Right lobe of liver (tissue), 6 donors: ENCODE measurements at regions not wholly inside any gene's neighbourhood (a gene's known extent, or its start where the extent isn't known, plus 50 kb on each side); places are given as distances from the start of the nearest gene placed in this dataset.
"Not testable (repeated sequence)": the region's sequence is repeated elsewhere in the genome, so short reads cannot be mapped to it uniquely, and the experiment has no call there.

Experiments used
- ATAC-seq, 4 donors: fragments of 200-7000 bp; cut with Tn5 transposase; one replicate each; pipeline ENCODE4 v1.9.1; 2020; ENCODE audit warnings: mild to moderate bottlenecking in 4 of 4, moderate library complexity in 4 of 4
- DNase-seq, 3 donors: peaks; one replicate each; pipeline ENCODE4 v3.0.0-alpha.2; 2020
- H3K27ac ChIP-seq, 3 donors: fragments of 200-600 bp; one replicate each; pipeline ENCODE4 v1.8.0; 2022
- H3K27me3 ChIP-seq, 2 donors: fragments of 200-600 bp; one replicate each; pipeline ENCODE4 v1.8.0; 2022
- H3K36me3 ChIP-seq, 4 donors: fragments of 200-600 bp; sonication (generic) in 1 of 4; one replicate each; pipeline versions ENCODE4 v1.5.1 to v1.8.0; 2017 to 2022; ENCODE audit warnings: control low read depth in 1 of 4
- H3K4me1 ChIP-seq, 4 donors: fragments of 200-600 bp; sonication (generic) in 1 of 4; one replicate each; pipeline versions ENCODE4 v1.5.1 to v1.8.0; 2017 to 2022; ENCODE audit warnings: control low read depth in 1 of 4
- H3K4me3 ChIP-seq, 3 donors: fragments of 200-600 bp; one replicate each; pipeline ENCODE4 v1.8.0; 2022
- H3K9me3 ChIP-seq, 4 donors: fragments of 200-600 bp; sonication (generic) in 1 of 4; one replicate each; pipeline versions ENCODE4 v1.5.1 to v1.8.0; 2017 to 2022; ENCODE audit warnings: control low read depth in 1 of 4
- WGBS: methylation state at CpG from one replicate; pipeline ENCODE4 v1.1.6; 2018; ENCODE audit warnings: low coverage, low lambda C conversion rate; ENCODE audit not compliant: insufficient coverage; ENCODE audit errors: missing lambda C conversion rate; 5-methylcytosine and 5-hydroxymethylcytosine counted together
- intact Hi-C, 2 donors: fragments of 100-400 bp; cut with DNase I; formaldehyde crosslinking; loops; one replicate each; pipeline versions ENCODE4 v1.11.2 to v1.14.1; 2022
- donor health status: DM: no; HTN: yes; CAD: no.
- donor health status: DM: no; HTN: no; CAD: no.
- donor health status: DM: no; HTN: no; CAD: no.
- donor health status: DM: no; HTN: yes; CAD: no.
- donor health status: DM: no; HTN: yes; CAD: no.

DNA sequence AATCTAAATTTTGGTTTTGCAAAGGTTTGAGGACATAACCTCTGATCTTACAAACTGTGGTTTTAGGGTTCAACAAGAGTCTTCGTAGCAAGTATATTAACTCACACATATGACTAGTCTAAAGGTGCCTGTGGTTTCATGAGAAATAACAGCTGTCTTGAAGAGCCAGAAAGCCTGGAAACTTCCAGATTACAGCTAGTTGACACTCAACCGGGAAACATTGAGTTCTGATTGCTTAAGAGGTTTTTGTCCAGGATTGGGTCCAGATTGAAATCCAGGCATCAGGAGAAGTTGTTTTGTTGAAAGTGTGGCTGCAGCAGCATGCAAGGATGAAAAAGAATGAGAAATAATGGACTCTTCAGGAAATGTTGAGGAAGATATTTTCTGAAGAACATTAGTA is 69.9 kb downstream of the TSPY2 start:
- intact Hi-C loops, H3K27ac ChIP-seq: not testable (repeated sequence)
- WGBS, result no CpG with 5 or more reads among the region's 2 CpGs

DNA sequence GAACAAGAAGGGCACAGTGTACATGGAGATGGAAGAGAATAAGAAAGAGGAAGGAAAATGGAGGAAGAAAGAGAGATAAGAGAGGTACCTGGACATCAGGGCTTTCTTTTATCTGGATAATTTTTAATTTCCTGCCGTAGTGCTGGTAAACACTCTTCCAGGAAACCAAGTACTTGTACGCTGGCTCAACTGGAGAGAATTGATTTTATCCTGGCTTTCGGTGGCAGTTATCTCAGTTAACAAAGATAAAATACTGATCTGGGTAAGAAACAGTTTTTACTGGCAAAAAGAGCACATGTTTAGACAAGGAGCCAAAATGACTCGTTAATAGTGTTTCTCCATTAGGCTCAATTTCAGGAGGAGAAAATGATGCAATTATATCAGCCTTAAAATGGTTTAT is 70.4 kb downstream of the TSPY2 start:
- H3K36me3 ChIP-seq, ATAC-seq, DNase-seq, H3K4me1 ChIP-seq, H3K27me3 ChIP-seq, intact Hi-C loops, H3K9me3 ChIP-seq, H3K27ac ChIP-seq, H3K4me3 ChIP-seq: not testable (repeated sequence)
- WGBS, result no CpG with 5 or more reads among the region's 4 CpGs

More for the DNA sequence above, 69.9 kb downstream of the TSPY2 start:
- not testable (repeated sequence) for H3K9me3 ChIP-seq, H3K4me1 ChIP-seq, ATAC-seq, DNase-seq, H3K36me3 ChIP-seq, H3K27me3 ChIP-seq, H3K4me3 ChIP-seq

DNA sequence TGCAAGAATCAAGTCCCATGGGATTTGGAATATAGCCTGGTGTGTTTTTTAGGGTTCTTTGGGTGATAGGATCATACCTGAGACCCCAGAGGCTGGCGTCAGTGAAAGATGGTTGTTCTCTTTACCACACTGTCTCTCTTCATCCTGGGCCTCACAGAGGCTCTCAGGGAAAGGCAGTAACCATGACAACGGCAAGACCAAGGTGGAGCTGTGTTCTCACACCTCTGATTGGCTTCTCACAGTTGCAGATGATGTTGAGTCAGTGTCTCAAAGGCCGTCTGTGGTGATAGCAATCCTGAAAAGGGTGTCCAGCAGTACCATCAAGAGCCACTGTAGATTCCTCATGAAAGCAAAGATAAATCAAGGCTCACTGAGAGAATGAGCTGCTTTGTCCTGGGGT is 120.4 kb downstream of the TSPY2 start:
- H3K27me3 ChIP-seq, H3K27ac ChIP-seq, ATAC-seq, DNase-seq, H3K36me3 ChIP-seq, intact Hi-C loops, H3K4me1 ChIP-seq, H3K4me3 ChIP-seq, H3K9me3 ChIP-seq: not testable (repeated sequence)
- no CpG with 5 or more reads among the region's 3 CpGs for WGBS

DNA sequence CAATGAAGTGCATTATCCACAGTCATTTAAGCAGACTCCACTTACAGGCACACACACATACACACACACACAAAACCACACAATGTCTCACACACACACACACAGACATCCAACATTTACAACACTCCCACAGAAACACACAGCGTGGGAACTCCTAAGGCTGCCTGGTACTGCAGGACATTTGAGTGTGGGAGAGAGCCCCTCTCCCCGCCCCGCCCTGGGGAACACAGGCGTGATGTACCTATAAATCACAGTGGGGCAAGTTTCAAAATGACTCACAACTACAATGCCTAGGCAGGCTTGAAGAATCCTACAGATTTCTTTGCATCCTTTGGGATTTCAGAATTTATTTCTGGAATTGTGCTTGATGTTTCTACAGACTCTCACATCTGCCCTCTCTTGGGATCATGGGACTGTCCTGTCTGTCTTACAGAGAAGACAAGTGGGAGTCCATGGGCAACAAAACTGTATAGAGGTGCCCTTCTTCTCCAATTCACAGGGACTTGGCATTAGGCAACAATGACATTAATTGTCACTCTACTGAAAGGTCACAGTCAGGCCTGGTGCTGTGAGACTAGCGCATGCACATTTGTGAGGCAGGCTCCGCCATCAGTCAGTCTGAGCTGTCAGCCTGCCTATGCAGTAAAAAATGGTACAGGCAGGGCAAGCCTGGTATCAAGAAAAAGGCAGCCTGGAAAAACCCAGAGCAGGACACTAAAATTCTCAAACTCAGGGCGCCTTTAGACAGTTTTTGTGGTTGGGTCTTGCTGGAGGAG is 136.6 kb downstream of the TSPY2 start:
- H3K4me3 ChIP-seq, H3K4me1 ChIP-seq, H3K27ac ChIP-seq, ATAC-seq, intact Hi-C loops, H3K36me3 ChIP-seq, DNase-seq, H3K9me3 ChIP-seq, H3K27me3 ChIP-seq: not testable (repeated sequence)
- WGBS, result no CpG with 5 or more reads among the region's 7 CpGs

DNA sequence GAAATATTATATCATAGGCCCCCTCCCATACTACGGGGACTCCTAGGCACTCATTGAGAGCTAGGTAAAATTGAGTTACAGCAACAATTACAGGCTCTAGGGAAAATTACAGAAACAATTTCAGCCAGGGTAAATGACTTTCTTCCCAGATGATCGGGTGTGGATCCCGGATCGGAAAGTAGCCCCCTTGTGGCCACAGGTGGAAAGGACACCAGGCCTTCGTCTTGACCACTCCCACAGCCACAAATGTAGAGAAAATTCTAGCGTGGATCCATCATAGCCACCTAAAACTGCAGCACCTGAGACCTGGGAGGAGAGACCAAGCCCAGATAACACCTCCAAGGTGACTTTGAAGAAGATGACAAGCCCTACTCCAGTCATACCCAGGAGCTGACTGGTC is 142.6 kb downstream of the TSPY2 start:
- intact Hi-C loops, H3K27me3 ChIP-seq: not testable (repeated sequence)
- peak in 1 of 4 donors; percentile 68 for ATAC-seq

DNA sequence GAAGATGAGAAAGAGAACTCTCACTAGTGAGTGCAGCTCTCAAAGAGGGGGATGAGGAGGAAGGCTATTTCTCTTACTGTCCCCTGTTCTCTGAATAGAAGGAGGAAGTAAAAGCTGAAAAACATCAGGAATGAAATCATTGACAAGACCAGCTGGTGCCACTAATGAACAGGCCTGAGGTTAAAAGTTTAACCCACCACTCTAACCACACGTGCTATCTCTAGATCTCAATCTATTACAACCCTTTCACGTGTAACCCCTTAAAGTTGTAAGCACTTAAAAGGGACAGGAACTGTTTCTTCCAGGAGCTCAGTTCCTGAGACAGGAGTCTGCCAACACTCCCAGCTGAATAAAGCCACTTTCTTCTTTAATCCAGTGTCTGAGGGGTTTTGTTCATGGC is 143.5 kb downstream of the TSPY2 start:
- ATAC-seq, H3K27ac ChIP-seq, DNase-seq, H3K4me3 ChIP-seq, H3K27me3 ChIP-seq, H3K36me3 ChIP-seq, H3K4me1 ChIP-seq, intact Hi-C loops, H3K9me3 ChIP-seq: not testable (repeated sequence)
- WGBS, result no CpG with 5 or more reads among the region's 2 CpGs

More for the DNA sequence above, 142.6 kb downstream of the TSPY2 start:
- not testable (repeated sequence) for DNase-seq, H3K4me3 ChIP-seq, H3K36me3 ChIP-seq, H3K9me3 ChIP-seq, H3K27ac ChIP-seq, H3K4me1 ChIP-seq
- WGBS, result no CpG with 5 or more reads among the region's 6 CpGs

DNA sequence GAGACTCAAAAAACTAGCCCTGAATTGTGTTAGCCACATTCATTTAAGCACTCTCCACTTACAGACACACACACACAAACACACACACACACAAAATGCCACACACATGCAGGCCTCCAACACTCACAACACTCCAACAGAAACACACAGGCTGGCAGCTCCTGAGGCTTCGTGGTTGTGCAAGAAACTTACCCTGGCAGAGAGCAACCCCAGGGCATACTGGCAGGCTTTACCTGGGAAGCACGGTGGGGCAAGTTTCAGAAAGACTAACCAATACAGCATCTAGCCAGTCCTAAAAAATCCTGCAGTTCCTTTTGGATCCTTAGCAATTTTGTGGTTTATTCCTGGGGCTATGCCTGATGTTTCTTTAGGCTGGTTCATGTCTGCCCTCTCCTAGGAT is 146.2 kb downstream of the TSPY2 start:
- H3K27me3 ChIP-seq, H3K36me3 ChIP-seq, H3K4me3 ChIP-seq, H3K4me1 ChIP-seq, H3K9me3 ChIP-seq, intact Hi-C loops, H3K27ac ChIP-seq, DNase-seq: not testable (repeated sequence)
- ATAC-seq, result peak in 1 of 4 donors; percentile 89
- no CpG with 5 or more reads among the region's 2 CpGs for WGBS

DNA sequence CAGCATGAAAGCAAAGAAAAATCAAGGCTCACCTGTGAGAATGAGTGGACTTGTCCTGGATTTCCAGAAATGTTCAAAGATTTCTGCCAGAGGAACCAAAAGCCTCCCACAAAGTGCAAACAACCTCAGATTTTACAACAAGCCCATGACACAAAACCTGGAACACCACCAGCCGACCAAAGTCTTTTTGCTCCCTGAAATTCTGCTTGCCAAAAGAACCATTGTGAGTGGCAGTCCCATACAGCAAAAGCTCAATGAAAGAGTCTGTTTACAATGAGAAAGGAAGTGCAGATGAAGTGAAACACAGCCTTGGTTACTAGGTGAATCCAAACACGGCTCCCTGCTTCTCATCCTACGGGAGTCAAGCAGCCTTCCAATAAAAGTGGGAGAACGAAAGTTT is 147.2 kb downstream of the TSPY2 start:
- no CpG with 5 or more reads among the region's 4 CpGs for WGBS
- H3K36me3 ChIP-seq, DNase-seq, intact Hi-C loops, H3K9me3 ChIP-seq, H3K27ac ChIP-seq, H3K4me3 ChIP-seq, H3K4me1 ChIP-seq, H3K27me3 ChIP-seq: not testable (repeated sequence)
- peak in 1 of 4 donors; percentile 79 for ATAC-seq

DNA sequence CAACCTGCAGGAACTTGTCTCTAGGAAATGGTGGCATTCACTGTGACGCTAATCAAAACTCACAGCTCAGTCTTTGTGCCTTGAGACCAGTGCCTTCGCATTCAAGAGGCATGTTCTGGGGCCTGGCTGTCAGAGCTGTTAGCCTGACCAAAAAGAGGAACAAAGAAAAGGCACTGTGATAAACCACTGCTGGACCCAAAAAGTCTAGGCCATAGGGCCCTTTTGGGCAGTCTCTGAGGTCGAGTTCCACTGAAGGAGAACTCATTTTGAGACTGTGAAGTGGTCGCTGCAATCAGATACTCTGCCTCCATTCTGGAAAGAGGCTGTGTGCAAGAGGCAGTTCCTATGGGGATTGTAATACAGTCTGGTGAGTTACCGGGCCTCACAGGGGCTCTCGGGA is 149.0 kb downstream of the TSPY2 start:
- intact Hi-C loops, H3K36me3 ChIP-seq, H3K9me3 ChIP-seq, DNase-seq, H3K4me1 ChIP-seq, H3K27me3 ChIP-seq, ATAC-seq, H3K27ac ChIP-seq, H3K4me3 ChIP-seq: not testable (repeated sequence)
- WGBS, result no CpG with 5 or more reads among the region's 6 CpGs

DNA sequence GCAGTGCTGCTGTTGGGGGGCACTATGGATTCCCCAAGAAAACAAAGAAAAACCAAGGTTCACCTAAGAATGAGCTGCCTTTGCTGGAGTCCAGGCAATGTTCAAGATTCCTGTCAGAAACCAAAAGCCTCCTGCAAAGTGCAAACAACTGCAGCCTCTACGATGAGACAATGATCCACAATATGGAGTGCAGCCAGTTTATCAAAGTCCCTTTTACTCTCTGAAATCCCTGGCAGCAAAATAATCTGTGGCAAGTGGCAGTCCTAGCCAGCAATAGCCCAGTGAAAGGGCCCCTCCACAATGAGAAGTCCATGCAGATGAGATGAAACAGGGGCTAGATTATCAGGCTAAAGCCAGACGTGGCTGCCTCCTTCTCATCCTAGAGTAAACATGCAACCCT is 155.8 kb downstream of the TSPY2 start:
- H3K4me1 ChIP-seq, intact Hi-C loops, DNase-seq, H3K36me3 ChIP-seq, H3K27ac ChIP-seq, H3K27me3 ChIP-seq, H3K4me3 ChIP-seq, H3K9me3 ChIP-seq: not testable (repeated sequence)
- no CpG with 5 or more reads among the region's 2 CpGs for WGBS
- peak in 1 of 4 donors; percentile 85 for ATAC-seq

DNA sequence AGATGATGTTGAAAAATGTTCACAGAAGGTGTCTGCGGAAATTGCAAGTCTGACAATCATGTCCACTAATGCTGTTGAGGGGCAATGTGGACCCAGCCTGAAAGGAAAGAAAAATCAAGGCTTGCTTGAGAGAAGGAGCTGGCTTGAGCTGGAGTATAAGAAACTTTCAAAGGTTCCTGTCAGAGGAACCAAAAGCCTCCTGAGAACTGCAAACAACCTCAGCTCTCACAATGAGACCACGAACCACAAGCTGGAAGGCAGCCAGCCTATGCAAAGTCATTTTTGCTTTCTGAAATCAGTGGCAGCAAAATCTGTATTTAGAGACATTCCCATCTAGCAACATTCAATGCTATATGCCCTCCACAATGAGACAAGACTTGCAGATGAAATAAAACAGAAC is 160.8 kb downstream of the TSPY2 start:
- H3K4me3 ChIP-seq, H3K9me3 ChIP-seq, H3K36me3 ChIP-seq, H3K27me3 ChIP-seq, DNase-seq, H3K4me1 ChIP-seq, ATAC-seq, intact Hi-C loops, H3K27ac ChIP-seq: not testable (repeated sequence)
- WGBS, result no CpG with 5 or more reads among the region's 2 CpGs

DNA sequence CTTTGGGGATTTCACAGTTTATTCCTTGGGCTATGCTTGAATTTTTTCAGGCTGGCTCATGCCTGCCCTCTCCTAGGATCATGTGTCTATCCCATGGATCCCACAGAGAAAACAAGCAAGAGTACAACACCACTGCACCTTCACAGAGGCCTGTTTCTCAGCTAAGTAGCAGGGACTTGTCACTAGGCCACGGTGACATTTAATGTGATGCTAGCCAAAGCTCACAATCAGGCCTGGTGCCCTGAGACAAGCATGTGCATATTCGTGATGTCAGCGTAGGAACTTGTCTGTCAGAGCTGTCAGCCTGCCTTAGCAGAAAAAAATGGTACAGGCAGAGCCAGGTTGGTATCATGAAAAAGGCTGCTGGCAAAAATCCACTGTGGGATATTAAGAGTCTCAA is 173.1 kb downstream of the TSPY2 start:
- H3K9me3 ChIP-seq, H3K4me3 ChIP-seq, intact Hi-C loops, H3K36me3 ChIP-seq, H3K27ac ChIP-seq, H3K4me1 ChIP-seq, H3K27me3 ChIP-seq, DNase-seq, ATAC-seq: not testable (repeated sequence)
- no CpG with 5 or more reads among the region's 3 CpGs for WGBS
